K562 (cell line): ENCODE measurements at regions not wholly inside any gene's neighbourhood (a gene's known extent, or its start where the extent isn't known, plus 50 kb on each side); places are given as distances from the start of the nearest gene placed in this dataset.

Experiments
- ATAC-seq: fragments of 200-7000 bp; cut with Tn5 transposase; 3 replicates; pipeline ENCODE4 v1.9.1; 2020; ENCODE audit warnings: moderate library complexity
- BruUV-seq: library from RNA; stranded (reverse); fragments of 400-500 nt; replicated peaks from 2 replicates; lab custom pipeline; 2021; lab: Mats Ljungman, UMichigan
- CTCF ChIA-PET: fragments of 300-600 bp; formaldehyde crosslinking; extraction: SDS; loops from one replicate; lab custom pipeline; 2021; ENCODE audit warnings: low intra/inter-chr PET ratio; lab: Yijun Ruan, JAX
- POLR2A ChIA-PET: fragments of 300-600, 350-650 bp; sonication (Branson Sonifier 250); formaldehyde crosslinking; extraction: SDS; loops from one replicate; lab custom pipeline; 2021; ENCODE audit warnings: antibody characterized with exemption, inconsistent platforms; lab: Yijun Ruan, JAX
- DNase-seq, 4 experiments: peaks; one replicate each; pipeline versions ENCODE4 v3.0.0 to v3.0.0-alpha.2; 2011 to 2018; ENCODE audit warnings: low spot score in 3 of 4, mixed read lengths in 3 of 4; ENCODE audit errors: extremely low read depth in 1 of 4
- FAIRE-seq: peaks from 2 replicates; lab custom pipeline; 2011; peaks lifted over from hg19 to GRCh38; lab: Jason Lieb, UNC
- H2AFZ ChIP-seq: 2 replicates; pipeline ENCODE4 v1.6.0; 2011; ENCODE audit warnings: low read depth, low read length, control low read depth, inconsistent platforms
- H3K27ac ChIP-seq: fragments of 200-600 bp; 3 replicates; pipeline ENCODE4 v1.8.0; 2011; ENCODE audit warnings: low read depth, mild to moderate bottlenecking, control low read depth, inconsistent platforms, low read length, moderate library complexity, mixed read lengths; ENCODE audit errors: extremely low read depth
- H3K27me3 ChIP-seq, 2 experiments: fragments of 300-600 bp in 1 of 2; 2 replicates in 1 of 2; 3 replicates in 1 of 2; pipeline versions ENCODE4 v1.6.0 to v1.8.0; 2011; ENCODE audit warnings: inconsistent platforms in 2 of 2, low read length in 2 of 2, mild to moderate bottlenecking in 1 of 2, mixed read lengths in 1 of 2, moderate library complexity in 1 of 2; ENCODE audit not compliant: control insufficient read depth in 2 of 2, insufficient read depth in 2 of 2
- H3K36me3 ChIP-seq: fragments of 300-600 bp; 3 replicates; pipeline ENCODE4 v1.8.0; 2011; ENCODE audit warnings: mild to moderate bottlenecking, low read length, inconsistent platforms; ENCODE audit not compliant: control insufficient read depth, insufficient read depth
- H3K4me1 ChIP-seq, 2 experiments: fragments of 200-600 bp in 1 of 2; replicated peaks in 1 of 2; 2 replicates in 1 of 2; 3 replicates in 1 of 2; pipeline versions ENCODE4 v1.5.1 to v1.8.0; 2011; ENCODE audit warnings: inconsistent platforms in 2 of 2, low read length in 2 of 2, mild to moderate bottlenecking in 1 of 2, mixed read lengths in 1 of 2, moderate library complexity in 1 of 2; ENCODE audit not compliant: control insufficient read depth in 2 of 2, insufficient read depth in 2 of 2
- H3K4me2 ChIP-seq: 2 replicates; pipeline ENCODE4 v1.6.1; 2011; ENCODE audit warnings: low read length, control low read depth, inconsistent platforms, mixed read lengths; ENCODE audit not compliant: insufficient read depth
- H3K4me3 ChIP-seq: fragments of 200-600 bp; sonication (generic), shearing (Covaris generic); 2 replicates; pipeline ENCODE4 v1.5.1; 2016; ENCODE audit warnings: control low read depth, inconsistent platforms
- H3K79me2 ChIP-seq: fragments of 200-600 bp; 3 replicates; pipeline ENCODE4 v1.8.0; 2011; ENCODE audit warnings: low read length, inconsistent platforms; ENCODE audit not compliant: control insufficient read depth, insufficient read depth
- H3K9ac ChIP-seq, 2 experiments: 2 replicates each; pipeline versions ENCODE4 v1.6.0 to v1.6.1; 2011; ENCODE audit warnings: low read depth in 2 of 2, low read length in 2 of 2, control low read depth in 1 of 2, inconsistent platforms in 1 of 2, mild to moderate bottlenecking in 1 of 2, mixed read lengths in 1 of 2; ENCODE audit not compliant: insufficient read depth in 1 of 2
- H3K9me1 ChIP-seq: one replicate; pipeline ENCODE4 v1.6.0; 2011; ENCODE audit warnings: inconsistent platforms, mild to moderate bottlenecking, low read length, moderate library complexity; ENCODE audit not compliant: control insufficient read depth, insufficient read depth
- H3K9me3 ChIP-seq: replicated peaks from 2 replicates; pipeline ENCODE4 v1.5.1; 2011; ENCODE audit warnings: low read depth, low read length, inconsistent platforms; ENCODE audit not compliant: control insufficient read depth, insufficient read depth
- H4K20me1 ChIP-seq: replicated peaks from 2 replicates; pipeline ENCODE4 v1.6.1; 2011; ENCODE audit warnings: low read length, inconsistent platforms, mixed read lengths; ENCODE audit not compliant: control insufficient read depth, insufficient read depth
- FOS ChIP-seq: IDR thresholded peaks from 3 replicates; pipeline ENCODE4 v1.6.1; 2011; ENCODE audit not compliant: insufficient read length; ENCODE audit errors: extremely low read depth
- KLF16 ChIP-seq: IDR thresholded peaks from 2 replicates; pipeline ENCODE4 v1.6.1; 2016; ENCODE audit warnings: antibody characterized with exemption
- MAZ ChIP-seq, 2 experiments: fragments of 450-650 bp in 1 of 2; sonication (generic) in 1 of 2; formaldehyde crosslinking; IDR thresholded peaks in 1 of 2; conservative IDR thresholded peaks in 1 of 2; 2 replicates each; pipeline versions ENCODE4 v1.4.0 to v1.5.0; 2020; ENCODE audit warnings: mild to moderate bottlenecking in 1 of 2, missing genetic modification reagents in 1 of 2
- NONO ChIP-seq, 2 experiments: fragments of 200-400 bp in 1 of 2; fragments of 450-650 bp in 1 of 2; formaldehyde crosslinking in 1 of 2; IDR thresholded peaks; 2 replicates each; pipeline ENCODE4 v1.6.1; 2017; ENCODE audit warnings: low read depth in 2 of 2, mild to moderate bottlenecking in 2 of 2, moderate library complexity in 2 of 2, low read length in 1 of 2
- NR2F6 ChIP-seq: fragments of 450-650 bp; formaldehyde crosslinking; IDR thresholded peaks from 2 replicates; pipeline ENCODE4 v1.4.0; 2020; ENCODE audit warnings: mild to moderate bottlenecking
- SP1 ChIP-seq: sonication (generic); formaldehyde crosslinking; IDR thresholded peaks from 2 replicates; pipeline ENCODE4 v1.8.1; 2022; ENCODE audit warnings: mild to moderate bottlenecking, missing genetic modification reagents
- ZFPM2 ChIP-seq: fragments of 250-450 bp; sonication (Bioruptor Pico); IDR thresholded peaks from 2 replicates; pipeline ENCODE4 v1.5.1; 2022; ENCODE audit warnings: mild to moderate bottlenecking
- ZNF175 ChIP-seq: fragments of 200-800 bp; sonication (Bioruptor generic); IDR thresholded peaks from 2 replicates; pipeline ENCODE4 v1.6.1; 2016; ENCODE audit warnings: low read depth, mild to moderate bottlenecking, missing genetic modification characterization, missing compliant biosample characterization
- ZNF431 ChIP-seq: sonication (generic); formaldehyde crosslinking; IDR thresholded peaks from 2 replicates; pipeline ENCODE4 v1.8.0; 2022; ENCODE audit warnings: mild to moderate bottlenecking, missing genetic modification reagents
- ZNF584 ChIP-seq: fragments of 200-800 bp; sonication (Bioruptor generic); IDR thresholded peaks from 2 replicates; pipeline ENCODE4 v1.6.1; 2016; ENCODE audit warnings: low read depth, mild to moderate bottlenecking, missing genetic modification characterization, missing compliant biosample characterization
- ZNF77 ChIP-seq: fragments of 250-450 bp; sonication (Bioruptor Pico); IDR thresholded peaks from 2 replicates; pipeline ENCODE4 v1.5.0; 2020
- ZNF79 ChIP-seq: fragments of 250-450 bp; sonication (Bioruptor Pico); IDR thresholded peaks from 2 replicates; pipeline ENCODE4 v1.4.0; 2020; ENCODE audit warnings: low read depth, mild to moderate bottlenecking, moderate library complexity
- WGBS: fragments of 100-300 bp; shearing (Covaris generic); methylation state at CpG from one replicate; pipeline ENCODE4 v1.1.6; 2016; ENCODE audit warnings: low coverage, mixed read lengths; ENCODE audit not compliant: insufficient coverage; ENCODE audit errors: missing lambda C conversion rate; 5-methylcytosine and 5-hydroxymethylcytosine counted together
- in situ Hi-C: fragments of 300-500 bp; cut with MboI; formaldehyde crosslinking; loops from 4 replicates; pipeline ENCODE4 v1.15.0; 2018; ENCODE audit warnings: inconsistent platforms, mixed read lengths
- intact Hi-C: fragments of 100-400 bp; cut with micrococcal nuclease; formaldehyde crosslinking; loops from 2 replicates; pipeline ENCODE4 v1.14.2; 2022
- TF ChIP-seq, protein P1 (sequence below): sonication (generic); formaldehyde crosslinking; IDR thresholded peaks from 2 replicates; pipeline ENCODE4 v1.8.0; 2022; ENCODE audit warnings: missing genetic modification reagents, mild to moderate bottlenecking, moderate library complexity, borderline replicate concordance
- TF ChIP-seq, protein P2 (sequence below), 2 experiments: IDR thresholded peaks in 1 of 2; conservative IDR thresholded peaks in 1 of 2; 2 replicates each; pipeline ENCODE4 v1.6.1; 2016; ENCODE audit warnings: low read depth in 2 of 2, mild to moderate bottlenecking in 1 of 2, missing compliant biosample characterization in 1 of 2, missing genetic modification characterization in 1 of 2, moderate library complexity in 1 of 2
- TF ChIP-seq, protein P3 (sequence below): sonication (generic); formaldehyde crosslinking; IDR thresholded peaks from 2 replicates; pipeline ENCODE4 v1.8.1; 2023; ENCODE audit warnings: mild to moderate bottlenecking, missing genetic modification reagents

DNA sequence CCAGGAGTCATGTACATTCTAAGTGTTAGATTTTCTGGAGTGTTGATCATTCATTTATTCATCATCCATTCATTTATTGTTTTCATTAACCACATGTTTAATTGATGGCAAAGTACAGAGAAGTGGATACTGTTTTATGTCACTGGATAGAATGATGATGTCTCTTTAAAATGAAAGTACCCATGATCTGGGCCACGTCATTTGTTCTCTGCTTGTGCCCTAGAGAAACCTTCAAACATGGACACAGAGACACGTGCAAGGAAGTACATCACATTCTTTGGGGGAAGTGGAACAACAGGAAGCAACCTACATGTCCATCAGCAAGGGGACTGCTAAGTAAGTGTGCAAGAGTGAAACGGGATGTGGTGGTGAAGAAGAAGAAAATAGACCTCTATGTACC is 75.8 kb upstream of the TSHZ2 start:
- Histone ChIP-seq H2AFZ (no peak overlapping the region), H3K4me3 (no peak overlapping the region), H3K36me3 (no peaks in the 10 kb centered on the region), H3K79me2 (no peaks in the 10 kb centered on the region), H3K27ac (no peak overlapping the region), H3K9ac (no peak overlapping the region), H3K27me3 (no peaks in the 10 kb centered on the region), H4K20me1 (no peaks in the 10 kb centered on the region), H3K9me1 (no peaks in the 10 kb centered on the region), H3K9me3 (no peaks in the 10 kb centered on the region), H3K4me1 (no peaks in the 10 kb centered on the region), H3K4me2 (no peak overlapping the region)
- ChIA-PET POLR2A (no interaction called here), CTCF (no interaction called here)
- intact Hi-C loops, result no loop called here
- in situ Hi-C loops, result no loop called here
- TF ChIP-seq ZNF584 (CRISPR knock-in tag) (no peak), ZNF175 (CRISPR knock-in tag) (no peak), ZNF431 (no peak), KLF16 (no peak), FOS (no peak), ZFPM2 (CRISPR knock-in tag) (no peak), NONO (IDR thresholded peaks at IDR 0.05; ENCODE audit: low read depth in 2 of 2, low read length in 1 of 2) (no peak), ZNF77 (CRISPR knock-in tag) (no peak), ZNF79 (CRISPR knock-in tag) (no peak), NR2F6 (CRISPR knock-in tag) (no peak), MAZ (CRISPR knock-in tag; conservative IDR thresholded peaks at IDR 0.05 in 1 of 2, IDR thresholded peaks at IDR 0.05 in 1 of 2) (no peak), SP1 (no peak)
- TF ChIP-seq, protein P1, sequence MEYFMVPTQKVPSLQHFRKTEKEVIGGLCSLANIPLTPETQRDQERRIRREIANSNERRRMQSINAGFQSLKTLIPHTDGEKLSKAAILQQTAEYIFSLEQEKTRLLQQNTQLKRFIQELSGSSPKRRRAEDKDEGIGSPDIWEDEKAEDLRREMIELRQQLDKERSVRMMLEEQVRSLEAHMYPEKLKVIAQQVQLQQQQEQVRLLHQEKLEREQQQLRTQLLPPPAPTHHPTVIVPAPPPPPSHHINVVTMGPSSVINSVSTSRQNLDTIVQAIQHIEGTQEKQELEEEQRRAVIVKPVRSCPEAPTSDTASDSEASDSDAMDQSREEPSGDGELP (CRISPR knock-in tag), result no peak
- TF ChIP-seq, protein P2, sequence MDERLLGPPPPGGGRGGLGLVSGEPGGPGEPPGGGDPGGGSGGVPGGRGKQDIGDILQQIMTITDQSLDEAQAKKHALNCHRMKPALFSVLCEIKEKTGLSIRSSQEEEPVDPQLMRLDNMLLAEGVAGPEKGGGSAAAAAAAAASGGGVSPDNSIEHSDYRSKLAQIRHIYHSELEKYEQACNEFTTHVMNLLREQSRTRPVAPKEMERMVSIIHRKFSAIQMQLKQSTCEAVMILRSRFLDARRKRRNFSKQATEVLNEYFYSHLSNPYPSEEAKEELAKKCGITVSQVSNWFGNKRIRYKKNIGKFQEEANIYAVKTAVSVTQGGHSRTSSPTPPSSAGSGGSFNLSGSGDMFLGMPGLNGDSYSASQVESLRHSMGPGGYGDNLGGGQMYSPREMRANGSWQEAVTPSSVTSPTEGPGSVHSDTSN (CRISPR knock-in tag; IDR thresholded peaks at IDR 0.05; ENCODE audit: low read depth), result no peak
- TF ChIP-seq, protein P2 (tag; conservative IDR thresholded peaks at IDR 0.05; ENCODE audit: low read depth), result no peak
- TF ChIP-seq, protein P3, sequence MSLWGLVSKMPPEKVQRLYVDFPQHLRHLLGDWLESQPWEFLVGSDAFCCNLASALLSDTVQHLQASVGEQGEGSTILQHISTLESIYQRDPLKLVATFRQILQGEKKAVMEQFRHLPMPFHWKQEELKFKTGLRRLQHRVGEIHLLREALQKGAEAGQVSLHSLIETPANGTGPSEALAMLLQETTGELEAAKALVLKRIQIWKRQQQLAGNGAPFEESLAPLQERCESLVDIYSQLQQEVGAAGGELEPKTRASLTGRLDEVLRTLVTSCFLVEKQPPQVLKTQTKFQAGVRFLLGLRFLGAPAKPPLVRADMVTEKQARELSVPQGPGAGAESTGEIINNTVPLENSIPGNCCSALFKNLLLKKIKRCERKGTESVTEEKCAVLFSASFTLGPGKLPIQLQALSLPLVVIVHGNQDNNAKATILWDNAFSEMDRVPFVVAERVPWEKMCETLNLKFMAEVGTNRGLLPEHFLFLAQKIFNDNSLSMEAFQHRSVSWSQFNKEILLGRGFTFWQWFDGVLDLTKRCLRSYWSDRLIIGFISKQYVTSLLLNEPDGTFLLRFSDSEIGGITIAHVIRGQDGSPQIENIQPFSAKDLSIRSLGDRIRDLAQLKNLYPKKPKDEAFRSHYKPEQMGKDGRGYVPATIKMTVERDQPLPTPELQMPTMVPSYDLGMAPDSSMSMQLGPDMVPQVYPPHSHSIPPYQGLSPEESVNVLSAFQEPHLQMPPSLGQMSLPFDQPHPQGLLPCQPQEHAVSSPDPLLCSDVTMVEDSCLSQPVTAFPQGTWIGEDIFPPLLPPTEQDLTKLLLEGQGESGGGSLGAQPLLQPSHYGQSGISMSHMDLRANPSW, result no peak
- ATAC-seq (no peak), FAIRE-seq (no peak), DNase-seq (no peak)
- 0% methylated on average over 3 of the region's 3 CpGs for WGBS
- BruUV-seq, result no TSS peak
